HG03064 (cell line): ENCODE measurements at regions not wholly inside any gene's neighbourhood (a gene's known extent, or its start where the extent isn't known, plus 50 kb on each side); places are given as distances from the start of the nearest gene placed in this dataset.
"Not testable (repeated sequence)": the region's sequence is repeated elsewhere in the genome, so short reads cannot be mapped to it uniquely, and the experiment has no call there.

ENCODE experiments used
- ATAC-seq: cut with Tn5 transposase; IDR thresholded peaks from one replicate; pipeline ENCODE4 v1.9.1; 2021; ENCODE audit warnings: low read depth; ENCODE audit not compliant: unreplicated experiment

DNA sequence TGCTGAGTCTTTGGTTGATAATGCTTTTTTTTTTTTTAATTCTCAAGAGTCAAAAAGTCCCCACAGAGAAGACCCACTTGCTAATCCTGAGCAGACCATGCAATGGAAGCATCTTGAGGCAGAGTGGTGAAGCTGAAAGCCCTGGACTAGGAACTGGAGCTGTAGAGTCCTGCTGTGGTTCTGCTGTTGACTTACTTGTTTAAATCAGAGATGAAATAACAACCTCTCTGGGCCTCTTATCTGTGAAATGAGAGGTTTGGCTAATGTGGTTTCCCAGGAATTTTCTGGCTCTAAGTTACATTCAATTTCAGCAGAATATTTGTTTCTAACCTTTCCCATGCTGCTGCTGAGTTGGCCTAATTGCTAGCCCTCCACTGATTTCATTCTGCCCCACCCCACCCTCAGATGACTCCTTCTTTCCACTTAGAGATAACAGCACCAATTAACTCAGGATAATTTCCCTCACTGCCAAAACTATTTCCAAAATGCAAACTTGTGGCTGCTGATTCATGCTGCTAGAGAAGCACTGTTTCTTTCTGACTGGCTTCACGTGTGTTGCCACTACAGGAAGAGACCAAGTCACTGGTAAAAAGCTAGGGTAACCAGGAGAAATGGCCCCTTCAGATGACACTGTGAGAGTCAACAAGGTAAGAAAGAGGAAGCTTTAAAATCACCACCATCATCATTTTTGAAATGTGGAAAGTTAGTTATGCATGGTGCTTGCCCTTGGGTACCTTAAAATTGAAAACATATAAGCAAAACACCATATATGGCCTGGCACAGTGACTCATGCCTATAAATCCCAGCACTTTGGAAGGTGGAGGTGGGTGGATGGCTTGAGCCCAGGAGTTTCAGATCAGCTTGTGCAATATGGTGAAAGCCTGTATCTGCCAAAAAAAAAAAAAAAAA is 326.4 kb downstream of the DCHS2 start:
- ATAC-seq, result no peak

DNA sequence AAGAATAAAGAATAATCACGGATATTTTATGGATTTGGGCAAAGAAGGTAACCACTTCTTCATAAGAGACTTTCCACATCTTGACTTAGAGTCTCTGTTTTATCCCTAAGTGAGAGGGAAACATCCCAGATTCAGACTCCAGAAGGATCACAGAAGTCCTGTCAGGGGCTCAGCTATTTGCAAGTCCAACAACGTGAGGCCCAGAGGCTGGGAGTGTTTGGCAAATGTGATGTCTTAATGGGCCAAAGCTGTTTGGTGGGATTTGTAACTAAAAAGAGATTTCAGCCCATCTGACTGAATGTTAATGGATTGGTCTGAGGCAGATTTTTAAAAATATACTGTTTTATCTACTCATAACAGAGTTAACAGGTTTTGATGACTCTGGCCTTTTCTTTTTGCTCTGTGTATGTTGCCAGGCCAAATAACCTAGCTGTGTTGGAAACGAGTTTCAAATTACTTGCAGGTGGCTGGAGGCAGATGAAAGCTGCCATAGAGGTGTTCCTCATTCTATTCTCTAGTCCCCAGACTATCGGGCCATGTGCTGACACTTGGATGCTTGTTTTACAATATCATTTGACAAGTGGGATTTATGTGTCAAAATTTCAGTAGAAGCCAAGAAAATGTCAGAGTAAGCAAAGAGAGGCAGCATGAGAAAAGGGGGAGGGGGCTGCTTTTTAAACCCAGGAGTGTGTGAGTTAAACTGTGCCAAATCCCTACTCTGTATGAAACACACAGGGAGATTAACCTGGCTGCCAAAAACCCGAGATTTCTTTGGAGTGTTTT is 330.9 kb downstream of the DCHS2 start:
- ATAC-seq, result no peak

DNA sequence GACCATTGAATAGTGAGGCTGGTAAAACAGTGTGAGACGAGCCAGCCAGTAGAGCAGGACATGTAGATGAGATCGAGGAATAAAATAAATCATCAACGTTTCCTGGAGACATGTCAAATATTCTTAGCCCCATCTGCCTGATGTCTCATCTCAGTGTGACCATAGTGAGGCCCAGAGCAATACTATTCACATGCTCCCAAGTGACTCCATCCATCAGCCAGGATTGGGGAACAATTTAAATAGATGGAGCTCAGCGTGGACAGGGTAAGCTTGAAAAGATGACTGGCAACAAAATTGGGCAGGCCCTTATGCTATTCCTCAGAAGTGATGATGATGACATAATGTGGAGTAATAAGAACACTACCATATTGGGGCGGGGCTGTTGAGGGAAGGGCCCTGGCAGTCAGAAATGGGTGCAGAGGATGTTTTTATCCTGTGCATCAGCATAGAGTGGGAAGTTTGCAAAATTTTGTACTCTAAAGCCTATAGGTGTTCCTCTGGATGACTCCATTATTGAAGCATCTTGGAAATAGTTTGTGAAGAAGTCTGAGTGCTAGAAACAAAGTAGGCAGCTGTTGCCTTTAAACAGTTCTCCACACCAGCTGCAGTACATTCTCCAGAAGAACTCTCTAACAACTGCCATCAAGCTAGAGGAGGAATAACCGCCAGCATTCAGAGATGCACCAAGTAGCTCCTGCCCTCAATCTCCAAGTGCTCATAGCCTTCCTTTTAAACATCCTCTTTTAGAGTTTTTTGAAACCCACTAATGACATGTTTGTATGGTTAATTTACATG is 333.0 kb downstream of the DCHS2 start:
- ATAC-seq, result no peak

GRCh38 chr4:154152546-154152945 is 339.1 kb downstream of the DCHS2 start:
- no peak for ATAC-seq

DNA sequence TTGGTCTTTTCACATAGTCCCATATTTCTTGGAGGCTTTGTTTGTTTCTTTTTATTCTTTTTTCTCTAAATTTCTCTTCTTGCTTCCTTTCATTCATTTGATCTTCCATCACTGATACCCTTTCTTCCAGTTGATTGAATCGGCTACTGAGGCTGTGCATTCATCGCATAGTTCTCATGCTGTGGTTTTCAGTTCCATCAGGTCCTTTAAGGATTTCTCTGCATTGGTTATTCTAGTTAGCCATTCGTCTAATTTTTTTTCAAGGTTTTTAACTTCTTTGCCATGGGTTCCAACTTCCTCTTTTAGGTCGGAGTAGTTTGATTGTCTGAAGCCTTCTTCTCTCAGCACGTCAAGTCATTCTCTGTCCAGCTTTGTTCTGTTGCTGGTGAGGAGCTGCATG is 342.4 kb downstream of the DCHS2 start:
- ATAC-seq, result not testable (repeated sequence)

- ATAC-seq, result no peak
These were observed 347.9 kb downstream of the DCHS2 start for GRCh38 chr4:154143720-154144119.

DNA sequence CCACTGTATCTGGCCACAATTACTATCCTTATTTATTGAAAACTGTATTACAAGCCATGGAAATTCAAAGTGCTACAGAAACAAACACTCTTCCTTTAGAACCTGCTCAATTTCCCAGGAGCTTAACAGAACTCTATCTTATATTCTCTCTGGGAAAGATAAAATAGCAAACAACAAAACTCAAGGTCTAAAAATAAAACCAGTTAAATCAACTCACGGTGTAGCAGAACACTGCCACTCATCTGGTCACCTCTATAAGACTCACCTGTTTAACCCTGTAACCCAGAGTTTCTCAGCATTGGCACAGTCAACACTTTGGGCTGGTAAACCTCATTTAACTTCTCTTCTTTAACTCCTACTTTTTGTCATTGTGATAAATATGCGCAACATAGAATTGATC is 348.9 kb downstream of the DCHS2 start:
- ATAC-seq, result no peak

- ATAC-seq, result no peak
These were observed 350.7 kb downstream of the DCHS2 start for GRCh38 chr4:154140869-154141268.

- ATAC-seq, result no peak
These were observed 348.5 kb upstream of the SFRP2 start for GRCh38 chr4:154137320-154137905.

- ATAC-seq, result no peak
These were observed 346.7 kb upstream of the SFRP2 start for GRCh38 chr4:154135576-154135975.

- ATAC-seq, result no peak
These were observed 343.5 kb upstream of the SFRP2 start for GRCh38 chr4:154132406-154132805.

DNA sequence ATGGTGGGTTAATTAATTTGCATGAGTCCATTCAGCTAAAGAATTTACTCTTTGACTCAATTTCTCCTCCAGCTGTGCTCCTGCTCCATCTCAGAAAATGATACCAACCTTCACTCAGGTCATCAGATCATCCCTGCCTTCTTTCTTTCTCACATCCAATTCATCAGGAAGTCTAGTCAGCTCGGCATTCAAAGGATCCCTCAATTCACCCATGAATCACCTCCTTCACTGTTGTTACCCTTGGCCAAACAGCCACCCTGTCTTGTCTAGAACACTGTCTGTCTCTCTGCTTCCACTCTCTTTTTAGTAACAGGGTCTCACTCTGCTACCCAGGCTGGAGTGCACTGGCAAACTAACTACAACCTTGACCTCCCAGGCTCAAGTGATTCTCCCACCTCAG is 337.4 kb upstream of the SFRP2 start:
- no peak for ATAC-seq

GRCh38 chr4:154125340-154125739 is 336.5 kb upstream of the SFRP2 start:
- no peak for ATAC-seq

- ATAC-seq, result no peak
These were observed 335.8 kb upstream of the SFRP2 start for GRCh38 chr4:154124539-154125255.

DNA sequence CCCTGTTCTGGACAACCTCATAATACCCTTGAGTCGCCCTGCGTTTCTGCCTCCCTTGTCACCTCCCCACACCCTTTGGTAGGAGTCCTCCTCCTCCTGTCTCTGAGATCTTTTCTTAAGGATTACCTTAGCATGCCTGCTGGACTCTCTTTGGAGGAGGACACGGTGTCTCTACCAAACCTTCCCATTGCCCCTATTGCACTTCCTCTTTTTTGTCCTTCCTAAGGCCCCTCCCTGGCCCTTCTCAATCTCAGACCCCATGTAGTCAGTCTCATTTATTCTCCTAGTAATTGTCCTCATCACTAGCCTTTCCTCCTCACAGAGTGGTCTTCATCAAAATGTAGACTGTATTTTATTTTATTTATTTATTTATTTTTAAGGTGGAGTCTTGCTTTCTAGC is 335.0 kb upstream of the SFRP2 start:
- no peak for ATAC-seq

GRCh38 chr4:154120690-154121345 is 331.9 kb upstream of the SFRP2 start:
- ATAC-seq, result no peak

DNA sequence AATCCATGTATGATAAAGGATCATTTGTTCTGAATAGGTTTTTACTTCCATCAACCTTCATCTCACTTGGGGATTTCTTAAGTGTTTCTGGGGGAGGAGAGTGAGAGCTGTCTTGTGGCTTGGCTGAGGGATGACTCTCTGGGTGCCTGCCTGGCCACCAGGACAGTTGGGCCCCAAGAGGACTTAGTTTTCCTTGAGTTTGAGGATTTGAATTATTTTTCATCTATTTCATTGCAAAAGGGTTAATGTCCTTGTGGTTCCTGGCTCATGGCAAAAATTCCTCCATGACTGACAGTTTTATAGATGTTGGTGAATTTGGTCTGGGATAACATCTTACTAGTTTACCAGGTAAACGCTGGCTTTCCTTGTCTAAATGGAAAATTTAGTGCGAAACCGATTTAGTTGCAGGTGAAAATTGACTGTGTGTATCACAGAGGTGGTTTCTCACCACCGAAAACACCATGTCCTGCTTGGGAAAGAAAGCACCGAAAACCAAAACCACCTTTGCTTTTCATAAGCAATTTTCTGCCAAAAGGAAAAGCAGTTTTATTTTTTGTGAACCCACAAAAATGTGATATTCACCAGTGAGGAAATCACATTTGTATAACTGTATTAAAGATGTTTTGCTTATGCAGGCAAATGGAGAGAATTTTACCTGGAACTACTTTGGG is 331.3 kb upstream of the SFRP2 start:
- ATAC-seq, result no peak

GRCh38 chr4:154119317-154119716 is 330.4 kb upstream of the SFRP2 start:
- ATAC-seq, result no peak

- not testable (repeated sequence) for ATAC-seq
These were observed 328.8 kb upstream of the SFRP2 start for GRCh38 chr4:154117726-154118125.
